Aorta (tissue), 5 donors: ENCODE measurements at regions not wholly inside any gene's neighbourhood (a gene's known extent, or its start where the extent isn't known, plus 50 kb on each side); places are given as distances from the start of the nearest gene placed in this dataset.

Source experiments
- ATAC-seq: fragments of 200-7000 bp; cut with Tn5 transposase; one replicate; pipeline ENCODE4 v1.9.1; 2022; ENCODE audit warnings: moderate library complexity; ENCODE audit not compliant: low FRiP score
- DNase-seq, 2 donors: peaks; one replicate each; pipeline ENCODE4 v3.0.0-alpha.2; 2020
- H3K27ac ChIP-seq, 2 donors: one replicate each; pipeline ENCODE4 v1.5.1; 2013; ENCODE audit warnings: low read length in 2 of 2, mild to moderate bottlenecking in 2 of 2, moderate library complexity in 2 of 2, control low read depth in 1 of 2, inconsistent platforms in 1 of 2, low read depth in 1 of 2
- H3K27me3 ChIP-seq, 2 donors: one replicate each; pipeline ENCODE4 v1.6.1; 2013; ENCODE audit warnings: control low read depth in 1 of 2, low read length in 1 of 2, mild to moderate bottlenecking in 1 of 2, moderate library complexity in 1 of 2; ENCODE audit not compliant: insufficient read depth in 2 of 2, control insufficient read depth in 1 of 2
- H3K36me3 ChIP-seq, 2 donors: one replicate each; pipeline ENCODE4 v1.6.1; 2013; ENCODE audit warnings: control low read depth in 1 of 2, low read length in 1 of 2, mild to moderate bottlenecking in 1 of 2; ENCODE audit not compliant: insufficient read depth in 2 of 2, control insufficient read depth in 1 of 2
- H3K4me1 ChIP-seq, 2 donors: one replicate each; pipeline ENCODE4 v1.6.1; 2013; ENCODE audit warnings: low read length in 2 of 2, control low read depth in 1 of 2, mild to moderate bottlenecking in 1 of 2, moderate library complexity in 1 of 2; ENCODE audit not compliant: insufficient read depth in 2 of 2, control insufficient read depth in 1 of 2
- H3K4me3 ChIP-seq, 2 donors: one replicate each; pipeline ENCODE4 v1.5.1; 2013; ENCODE audit warnings: low read length in 2 of 2, control low read depth in 1 of 2, mild to moderate bottlenecking in 1 of 2
- H3K9me3 ChIP-seq: one replicate; pipeline ENCODE4 v1.6.1; 2013; ENCODE audit warnings: mild to moderate bottlenecking, low read length; ENCODE audit not compliant: control insufficient read depth
- WGBS, 2 donors: extraction: QIAGEN DNeasy Blood & Tissue Kit; methylation state at CpG; one replicate each; pipeline ENCODE4 v1.1.7; 2013; 5-methylcytosine and 5-hydroxymethylcytosine counted together
- intact Hi-C, 2 donors: fragments of 100-400 bp; cut with DNase I; formaldehyde crosslinking; loops; one replicate each; pipeline versions ENCODE4 v1.14.2 to v1.15.0; 2022
- donor health status: healthy with polysubstance abuse.
- donor health status: Bipolar disorder and iron deficiency.
- donor health status: DM: no; HTN: no; CAD: no.
- donor health status: DM: no; HTN: no; CAD: no.
- donor health status: DM: yes; HTN: yes; CAD: no.

DNA sequence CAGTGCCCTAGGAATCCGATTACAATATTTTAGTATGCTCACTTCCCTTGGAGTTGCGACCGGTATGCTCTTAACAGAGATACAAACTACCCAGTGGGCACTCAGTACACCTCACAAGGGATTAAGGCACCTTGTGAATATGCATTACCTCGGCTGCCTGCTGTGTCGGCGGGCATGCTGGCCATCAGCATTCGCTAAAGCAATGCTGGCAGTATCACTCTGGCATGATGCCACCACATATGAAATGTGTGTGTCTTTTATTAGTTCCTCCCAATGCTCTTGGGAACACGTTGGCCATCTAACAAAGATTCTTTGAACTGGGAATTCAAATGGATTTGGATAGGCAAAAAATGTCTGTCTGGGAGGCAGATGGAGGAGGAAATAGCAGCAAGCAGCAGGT is 67.4 kb upstream of the FOXB1 start:
- Histone ChIP-seq H3K27me3 (peaks cover 0 to 4% of the 10 kb centered on the region in 2 donors), H3K4me1 (no peaks in the 10 kb centered on the region), H3K4me3 (no peak overlapping the region), H3K9me3 (no peaks in the 10 kb centered on the region), H3K27ac (no peak overlapping the region), H3K36me3 (no peaks in the 10 kb centered on the region)
- WGBS, 2 donors = 23 to 31% methylated on average over 8 of the region's 8 CpGs
- intact Hi-C loops = no loop called here
- DNase-seq (no peak), ATAC-seq (no peak)

DNA sequence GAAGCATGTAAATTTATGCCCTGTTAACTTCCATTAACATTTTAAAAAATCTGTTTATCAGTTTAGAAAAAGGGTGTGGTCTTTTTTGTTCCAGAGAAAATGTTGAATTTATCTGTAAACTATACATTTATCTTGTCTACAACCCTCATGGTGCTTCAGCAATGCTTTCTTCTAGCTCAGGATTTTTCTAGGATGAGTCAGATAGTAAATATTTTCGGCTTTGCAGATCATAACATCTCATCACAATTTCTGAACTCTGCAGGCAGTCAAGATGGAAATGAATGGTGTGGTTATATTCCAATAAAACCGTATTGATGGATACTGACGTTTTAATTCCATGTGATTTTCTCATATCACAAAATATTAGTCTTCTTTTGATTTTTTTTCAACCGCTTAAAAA is 70.5 kb upstream of the FOXB1 start:
- Histone ChIP-seq H3K27me3 (no peaks in the 10 kb centered on the region), H3K36me3 (no peaks in the 10 kb centered on the region), H3K9me3 (no peaks in the 10 kb centered on the region), H3K27ac (no peak overlapping the region), H3K4me1 (no peaks in the 10 kb centered on the region), H3K4me3 (no peak overlapping the region)
- ATAC-seq (no peak), DNase-seq (no peak)
- WGBS, 2 donors = 64 to 65% methylated on average over 4 of the region's 4 CpGs
- intact Hi-C loops = no loop called here

GRCh38 chr15:59931646-59932261 is 72.4 kb upstream of the FOXB1 start:
- 89 to 91% methylated on average over 7 of the region's 7 CpGs for WGBS, 2 donors
- Histone ChIP-seq H3K9me3 (no peaks in the 10 kb centered on the region), H3K4me1 (no peaks in the 10 kb centered on the region), H3K27me3 (no peaks in the 10 kb centered on the region), H3K36me3 (no peaks in the 10 kb centered on the region), H3K27ac (no peak overlapping the region), H3K4me3 (no peak overlapping the region)
- no peak for ATAC-seq
- no peak for DNase-seq
- intact Hi-C loops = no loop called here

- 72 to 78% methylated on average over 8 of the region's 8 CpGs for WGBS, 2 donors
- Histone ChIP-seq H3K4me1 (no peaks in the 10 kb centered on the region), H3K36me3 (no peaks in the 10 kb centered on the region), H3K27ac (no peak overlapping the region), H3K4me3 (no peak overlapping the region), H3K9me3 (peaks cover 2% of the 10 kb centered on the region), H3K27me3 (no peaks in the 10 kb centered on the region)
- DNase-seq (no peak), ATAC-seq (no peak)
- intact Hi-C loops = no loop called here
These were observed 79.1 kb upstream of the FOXB1 start for GRCh38 chr15:59924812-59925522.

DNA sequence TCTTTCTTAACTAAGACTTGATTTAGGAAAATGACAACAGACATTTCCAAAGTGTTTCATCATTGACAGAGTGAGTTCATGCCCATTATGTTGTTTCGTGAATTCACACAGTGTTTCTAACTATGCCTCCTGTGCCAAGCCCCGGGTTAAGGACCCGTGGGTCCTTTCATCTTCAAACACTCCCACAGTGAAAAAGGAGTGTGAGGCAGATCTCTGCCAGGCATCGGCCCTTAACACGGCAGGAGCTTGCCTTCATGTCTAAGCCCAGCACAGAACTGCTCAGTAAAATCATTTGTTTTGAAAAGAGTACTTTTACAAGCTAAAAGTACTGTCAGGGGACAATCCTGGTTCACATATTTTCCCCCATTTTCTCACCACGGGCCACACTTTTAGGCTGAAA is 80.0 kb upstream of the FOXB1 start:
- no peak for ATAC-seq
- Histone ChIP-seq H3K27me3 (no peaks in the 10 kb centered on the region), H3K36me3 (no peaks in the 10 kb centered on the region), H3K4me3 (no peak overlapping the region), H3K27ac (no peak overlapping the region), H3K9me3 (peaks cover 2% of the 10 kb centered on the region), H3K4me1 (no peaks in the 10 kb centered on the region)
- intact Hi-C loops = no loop called here
- 26 to 32% methylated on average over 6 of the region's 6 CpGs for WGBS, 2 donors
- DNase-seq = no peak

- DNase-seq (no peak), ATAC-seq (no peak)
- no peaks in the 10 kb centered on the region for H3K27me3 ChIP-seq
- H3K4me3 ChIP-seq = no peak overlapping the region
- H3K4me1 ChIP-seq = no peaks in the 10 kb centered on the region
- intact Hi-C loops = no loop called here
- H3K27ac ChIP-seq = no peak overlapping the region
- H3K36me3 ChIP-seq = no peaks in the 10 kb centered on the region
- H3K9me3 ChIP-seq = peaks cover 2% of the 10 kb centered on the region
- 77 to 79% methylated on average over 4 of the region's 4 CpGs for WGBS, 2 donors
These were observed 80.6 kb upstream of the FOXB1 start for GRCh38 chr15:59923508-59923907.

DNA sequence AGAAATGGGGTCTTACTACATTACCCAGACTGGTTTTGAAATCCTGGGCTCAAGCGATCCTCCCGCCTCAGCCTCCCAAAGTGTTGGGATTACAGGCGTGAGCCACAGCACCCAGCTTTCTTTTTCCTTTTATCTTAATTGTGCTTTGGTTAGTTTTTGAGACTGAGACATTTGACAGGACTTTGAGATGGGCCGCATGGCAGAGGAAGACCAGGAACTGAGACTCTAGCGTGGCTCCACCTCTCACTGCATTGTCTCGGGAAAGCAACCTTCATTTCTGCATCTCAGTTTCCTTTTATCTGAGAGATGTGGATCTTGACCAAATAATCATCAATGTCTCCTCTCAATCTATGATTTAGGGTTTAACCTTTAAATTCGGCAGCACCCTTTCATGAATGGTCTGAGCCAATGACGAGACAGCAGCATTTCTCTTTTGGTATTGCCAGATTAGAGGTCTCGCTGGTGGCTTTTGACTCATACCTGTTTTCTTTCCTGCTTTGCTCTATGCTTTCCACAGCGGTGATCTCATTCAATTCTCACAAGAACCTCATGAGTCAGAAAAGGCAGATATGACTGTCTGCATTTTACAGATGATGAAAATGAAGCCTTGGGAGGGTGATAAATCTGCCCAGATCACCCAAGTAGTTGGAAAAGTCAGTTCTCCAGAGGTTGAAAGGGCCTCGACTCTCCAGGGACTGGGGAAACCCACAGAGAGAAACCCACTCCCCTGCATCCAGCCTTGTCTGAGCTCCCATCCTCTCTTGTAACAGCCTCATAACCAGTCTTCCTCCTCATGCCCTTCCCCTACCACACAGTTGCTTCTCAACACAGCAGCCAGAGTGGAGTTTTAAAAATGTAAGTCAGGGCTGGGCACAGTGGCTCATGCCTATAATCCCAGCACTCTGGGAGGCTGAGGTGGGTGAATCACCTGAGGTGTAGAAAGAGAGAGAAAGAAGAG is 84.8 kb upstream of the FOXB1 start:
- Histone ChIP-seq H3K9me3 (peaks cover 2% of the 10 kb centered on the region), H3K4me1 (no peaks in the 10 kb centered on the region), H3K27me3 (no peaks in the 10 kb centered on the region), H3K27ac (no peak overlapping the region), H3K4me3 (no peak overlapping the region), H3K36me3 (no peaks in the 10 kb centered on the region)
- DNase-seq = no peak
- intact Hi-C loops = no loop called here
- 64 to 74% methylated on average over 11 of the region's 11 CpGs for WGBS, 2 donors
- no peak for ATAC-seq

DNA sequence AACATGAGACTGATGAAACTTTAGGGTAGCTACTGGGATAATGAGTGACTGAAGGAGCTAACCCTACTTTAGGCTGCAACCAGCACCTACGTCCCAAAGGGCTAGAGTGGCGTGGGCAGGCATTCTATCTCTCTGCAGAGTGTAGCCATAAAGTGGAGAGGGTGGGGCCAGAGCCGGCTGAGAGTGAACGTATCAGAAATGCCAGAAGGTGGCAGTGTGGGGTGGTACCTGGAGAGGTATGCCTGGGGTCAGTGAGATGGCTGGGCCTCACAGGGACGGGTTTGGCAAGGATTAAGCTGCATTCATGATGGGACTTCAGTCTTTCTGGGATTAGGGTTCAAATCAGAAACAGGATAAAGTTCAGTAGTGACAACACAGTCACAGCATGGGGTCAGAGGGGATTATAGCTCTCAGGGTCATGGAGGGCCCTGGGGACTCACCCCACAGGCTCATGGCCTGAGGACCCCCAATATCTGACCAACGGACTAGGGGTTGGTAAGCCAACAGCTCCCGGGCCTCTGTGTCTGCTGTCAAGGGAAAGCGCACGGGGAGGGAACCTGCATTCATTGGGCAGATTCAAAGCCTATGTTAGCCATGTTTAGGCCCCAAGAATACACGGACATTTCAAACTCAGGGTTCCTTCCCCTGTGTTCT is 86.5 kb upstream of the FOXB1 start:
- H3K4me1 ChIP-seq = no peaks in the 10 kb centered on the region
- no peak overlapping the region for H3K27ac ChIP-seq
- DNase-seq = no peak
- peaks cover 2% of the 10 kb centered on the region for H3K9me3 ChIP-seq
- no peaks in the 10 kb centered on the region for H3K27me3 ChIP-seq
- H3K36me3 ChIP-seq = no peaks in the 10 kb centered on the region
- WGBS, 2 donors = 29 to 32% methylated on average over 10 of the region's 10 CpGs
- intact Hi-C loops = no loop called here
- no peak overlapping the region for H3K4me3 ChIP-seq
- ATAC-seq = no peak
